Activated CD8-positive, alpha-beta T cell treated with anti-CD3 and anti-CD28 coated beads for 36 hours (primary cell): ENCODE measurements at regions not wholly inside any gene's neighbourhood (a gene's known extent, or its start where the extent isn't known, plus 50 kb on each side); places are given as distances from the start of the nearest gene placed in this dataset.

ENCODE experiments used
- ATAC-seq: fragments of 200-7000 bp; cut with Tn5 transposase; one replicate; pipeline ENCODE4 v1.10.0; 2021; ENCODE audit warnings: mild to moderate bottlenecking, moderate library complexity
- CTCF ChIA-PET: fragments of 350-600 bp; sonication (Branson Sonifier 250); formaldehyde crosslinking; loops from one replicate; lab custom pipeline; 2021; ENCODE audit warnings: antibody characterized with exemption; lab: Charles Lee
- POLR2A ChIA-PET: fragments of 350-600 bp; sonication (Branson Sonifier 250); formaldehyde crosslinking; loops from one replicate; lab custom pipeline; 2021; ENCODE audit warnings: antibody characterized with exemption; lab: Charles Lee
- DNase-seq: peaks from one replicate; pipeline ENCODE4 v3.0.0-alpha.2; 2020
- H3K27ac Mint-ChIP-seq: one replicate; pipeline ENCODE4 v1.8.0; 2021; ENCODE audit warnings: mild to moderate bottlenecking, mixed read lengths
- H3K27me3 Mint-ChIP-seq: one replicate; pipeline ENCODE4 v1.8.0; 2021; ENCODE audit warnings: mixed read lengths
- H3K36me3 Mint-ChIP-seq: one replicate; pipeline ENCODE4 v1.8.0; 2021; ENCODE audit warnings: low read depth, mixed read lengths
- H3K4me1 Mint-ChIP-seq: one replicate; pipeline ENCODE4 v1.8.0; 2021; ENCODE audit warnings: low read depth, mixed read lengths
- H3K4me3 Mint-ChIP-seq: one replicate; pipeline ENCODE4 v1.8.0; 2021; ENCODE audit warnings: mild to moderate bottlenecking, moderate library complexity, mixed read lengths
- H3K9me3 Mint-ChIP-seq: one replicate; pipeline ENCODE4 v1.8.0; 2021; ENCODE audit warnings: mixed read lengths
- intact Hi-C: fragments of 100-400 bp; cut with micrococcal nuclease; formaldehyde crosslinking; loops from one replicate; pipeline ENCODE4 v1.10.0; 2022
- TF ChIP-seq, protein P1 (sequence below): fragments of 200-600 bp; IDR thresholded peaks from one replicate; pipeline ENCODE4 v1.8.0; 2022; ENCODE audit warnings: antibody characterized with exemption, mild to moderate bottlenecking

DNA sequence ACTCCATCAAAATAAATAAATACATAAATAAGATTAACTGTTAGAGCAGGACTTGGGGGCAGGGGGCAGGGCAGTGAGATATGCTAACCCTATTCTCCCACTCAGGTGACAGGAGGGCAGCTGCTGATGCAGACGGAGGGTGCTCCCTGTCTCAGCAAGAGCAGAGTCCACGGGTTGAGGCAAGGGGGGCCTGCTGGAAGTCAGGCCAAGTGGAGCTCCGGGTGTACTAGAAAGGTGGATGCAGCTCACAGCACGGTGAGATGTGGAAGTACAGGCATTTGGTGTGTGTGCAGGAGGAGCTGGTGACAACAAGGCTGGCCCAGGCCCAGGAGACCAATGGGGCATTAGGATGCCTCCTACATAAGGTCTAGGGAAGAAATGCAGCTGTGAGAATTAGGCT is 467.3 kb upstream of the B3GAT1 start:
- TF ChIP-seq, protein P1, sequence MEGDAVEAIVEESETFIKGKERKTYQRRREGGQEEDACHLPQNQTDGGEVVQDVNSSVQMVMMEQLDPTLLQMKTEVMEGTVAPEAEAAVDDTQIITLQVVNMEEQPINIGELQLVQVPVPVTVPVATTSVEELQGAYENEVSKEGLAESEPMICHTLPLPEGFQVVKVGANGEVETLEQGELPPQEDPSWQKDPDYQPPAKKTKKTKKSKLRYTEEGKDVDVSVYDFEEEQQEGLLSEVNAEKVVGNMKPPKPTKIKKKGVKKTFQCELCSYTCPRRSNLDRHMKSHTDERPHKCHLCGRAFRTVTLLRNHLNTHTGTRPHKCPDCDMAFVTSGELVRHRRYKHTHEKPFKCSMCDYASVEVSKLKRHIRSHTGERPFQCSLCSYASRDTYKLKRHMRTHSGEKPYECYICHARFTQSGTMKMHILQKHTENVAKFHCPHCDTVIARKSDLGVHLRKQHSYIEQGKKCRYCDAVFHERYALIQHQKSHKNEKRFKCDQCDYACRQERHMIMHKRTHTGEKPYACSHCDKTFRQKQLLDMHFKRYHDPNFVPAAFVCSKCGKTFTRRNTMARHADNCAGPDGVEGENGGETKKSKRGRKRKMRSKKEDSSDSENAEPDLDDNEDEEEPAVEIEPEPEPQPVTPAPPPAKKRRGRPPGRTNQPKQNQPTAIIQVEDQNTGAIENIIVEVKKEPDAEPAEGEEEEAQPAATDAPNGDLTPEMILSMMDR, result no peak
- ChIA-PET CTCF (no interaction called here), POLR2A (no interaction called here)

DNA sequence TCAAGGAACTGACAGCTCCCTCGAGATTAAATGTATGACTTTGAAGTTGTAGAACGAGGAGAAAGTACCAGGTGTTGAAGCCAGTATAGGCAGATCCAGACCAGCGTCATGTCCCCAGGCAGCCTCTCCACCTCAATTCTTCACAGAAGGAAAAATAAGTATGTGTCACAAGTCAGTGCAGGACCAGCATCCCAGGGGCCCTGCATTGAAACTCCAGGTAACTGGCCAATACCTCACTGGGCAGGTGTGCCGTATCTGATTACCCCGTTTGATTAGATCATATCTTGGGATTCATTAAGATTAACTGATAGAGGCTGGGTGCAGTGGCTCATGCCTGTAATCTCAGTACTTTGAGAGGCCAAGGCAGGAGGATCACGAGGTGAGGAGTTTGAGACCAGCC is 466.7 kb upstream of the B3GAT1 start:
- ATAC-seq (no peak), DNase-seq (no peak)
- CTCF ChIA-PET, result no interaction called here
- Mint-ChIP-seq H3K4me3 (no peak overlapping the region), H3K4me1 (no peaks in the 10 kb centered on the region), H3K9me3 (no peaks in the 10 kb centered on the region), H3K36me3 (no peaks in the 10 kb centered on the region), H3K27ac (no peak overlapping the region), H3K27me3 (peaks cover 3% of the 10 kb centered on the region)
- POLR2A ChIA-PET, result no interaction called here
- intact Hi-C loops, result no loop called here
- TF ChIP-seq, protein P1, result no peak

More for the DNA sequence above, 467.3 kb upstream of the B3GAT1 start:
- intact Hi-C loops, result no loop called here
- Mint-ChIP-seq H3K9me3 (no peaks in the 10 kb centered on the region), H3K4me1 (no peaks in the 10 kb centered on the region), H3K4me3 (no peak overlapping the region), H3K27ac (no peak overlapping the region), H3K27me3 (peaks cover 3% of the 10 kb centered on the region), H3K36me3 (no peaks in the 10 kb centered on the region)
- ATAC-seq (no peak), DNase-seq (no peak)

DNA sequence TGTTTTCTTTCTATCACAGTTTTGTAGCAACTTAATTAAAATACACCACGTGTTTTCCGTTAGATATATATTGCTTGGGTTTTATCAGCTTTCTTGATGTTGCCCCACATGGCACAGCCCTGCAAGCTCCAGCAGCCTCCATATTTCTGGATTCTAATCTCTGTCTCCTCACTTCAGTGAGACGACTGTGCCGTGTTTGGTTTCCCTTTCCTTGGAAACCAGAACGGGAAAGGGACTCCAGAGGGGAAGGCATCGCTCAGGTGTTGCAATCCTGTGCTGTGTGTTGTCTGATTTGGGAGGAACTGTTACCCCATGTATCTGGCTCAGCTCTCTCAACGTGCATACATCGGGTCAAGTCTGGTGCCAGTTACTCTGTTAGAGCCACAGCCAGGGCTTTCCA is 464.2 kb upstream of the B3GAT1 start:
- H3K36me3 Mint-ChIP-seq, result no peaks in the 10 kb centered on the region
- no peak overlapping the region for H3K4me3 Mint-ChIP-seq
- no peak for DNase-seq
- intact Hi-C loops, result no loop called here
- ATAC-seq, result no peak
- H3K27me3 Mint-ChIP-seq, result peaks cover 3% of the 10 kb centered on the region
- no peaks in the 10 kb centered on the region for H3K4me1 Mint-ChIP-seq
- H3K27ac Mint-ChIP-seq, result no peak overlapping the region
- ChIA-PET CTCF (no interaction called here), POLR2A (no interaction called here)
- H3K9me3 Mint-ChIP-seq, result no peaks in the 10 kb centered on the region
- TF ChIP-seq, protein P1, result no peak

DNA sequence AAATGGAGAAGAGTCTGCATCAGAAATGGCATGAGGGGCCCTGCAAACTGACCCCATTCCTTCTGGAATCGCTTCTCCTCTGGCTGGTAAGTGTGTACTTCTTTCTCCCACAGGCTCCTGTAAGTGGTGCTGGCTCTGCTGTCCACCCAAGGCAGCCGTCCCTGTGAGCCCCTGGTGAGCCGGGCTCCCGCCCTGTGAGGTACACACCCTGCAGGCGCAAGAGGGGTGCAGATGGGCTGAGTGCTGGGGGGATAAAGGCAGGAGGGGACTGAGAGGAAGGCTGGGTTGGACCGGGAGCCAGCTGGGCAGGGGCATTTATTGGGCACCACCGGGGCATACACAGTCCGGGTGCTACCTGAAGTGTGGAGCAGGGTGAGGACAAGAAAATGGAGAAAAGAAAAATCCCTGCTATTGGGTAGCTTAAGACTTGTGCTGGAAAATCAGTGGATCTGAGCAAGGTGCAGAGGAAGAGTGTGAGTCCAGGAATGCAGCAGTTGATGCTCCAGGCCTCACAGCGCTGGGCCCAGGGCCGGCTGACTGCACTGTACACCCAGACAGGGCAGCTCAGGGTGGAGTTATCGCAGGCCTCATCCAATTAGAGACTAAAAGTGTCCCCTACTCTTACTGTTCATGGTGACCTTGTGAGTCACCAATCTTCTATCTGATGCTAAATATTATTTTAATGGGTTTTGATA is 455.1 kb upstream of the B3GAT1 start:
- peaks cover 3% of the 10 kb centered on the region for H3K4me1 Mint-ChIP-seq
- ATAC-seq (no peak), DNase-seq (no peak)
- POLR2A ChIA-PET, result no interaction called here
- TF ChIP-seq, protein P1, result no peak
- CTCF ChIA-PET, result interaction anchor here (1.5 kb wide), 1 partner anchor 30 kb away, joined by 3 read pairs; no protein-coding TSS in a partner anchor
- H3K36me3 Mint-ChIP-seq, result no peaks in the 10 kb centered on the region
- intact Hi-C loops, result no loop called here
- no peaks in the 10 kb centered on the region for H3K9me3 Mint-ChIP-seq
- peaks cover 3% of the 10 kb centered on the region for H3K27me3 Mint-ChIP-seq
- H3K27ac Mint-ChIP-seq, result no peak overlapping the region
- H3K4me3 Mint-ChIP-seq, result no peak overlapping the region

DNA sequence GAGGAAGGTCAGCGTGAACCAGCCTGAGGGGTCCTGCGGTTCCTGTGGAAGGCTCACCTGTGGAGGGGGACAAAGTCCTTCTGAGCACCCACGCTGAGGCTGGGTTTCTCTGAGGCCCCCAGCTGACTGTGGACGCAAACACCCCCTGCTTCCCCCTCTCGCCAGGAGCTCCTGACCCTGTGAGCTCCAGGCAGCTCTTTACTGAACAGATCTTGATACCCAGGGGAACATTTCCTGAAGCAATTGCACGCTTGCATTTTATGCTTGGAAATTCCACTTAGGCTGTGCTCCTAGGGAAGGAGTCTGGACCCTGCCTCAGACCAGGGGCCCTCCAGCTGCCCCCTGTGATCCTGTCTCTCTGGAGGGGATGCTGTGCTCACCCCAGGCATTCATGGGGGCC is 454.2 kb upstream of the B3GAT1 start:
- ChIA-PET CTCF (no interaction called here), POLR2A (no interaction called here)
- Mint-ChIP-seq H3K36me3 (no peaks in the 10 kb centered on the region), H3K4me3 (no peak overlapping the region), H3K27ac (no peak overlapping the region), H3K9me3 (no peaks in the 10 kb centered on the region), H3K4me1 (peaks cover 3% of the 10 kb centered on the region), H3K27me3 (peaks cover 3% of the 10 kb centered on the region)
- ATAC-seq (no peak), DNase-seq (no peak)
- intact Hi-C loops, result no loop called here
- TF ChIP-seq, protein P1, result no peak
